HG03354 (cell line): ENCODE measurements at regions not wholly inside any gene's neighbourhood (a gene's known extent, or its start where the extent isn't known, plus 50 kb on each side); places are given as distances from the start of the nearest gene placed in this dataset.

Experiments
- ATAC-seq: cut with Tn5 transposase; IDR thresholded peaks from one replicate; pipeline ENCODE4 v1.9.1; 2021; ENCODE audit warnings: mild to moderate bottlenecking; ENCODE audit not compliant: unreplicated experiment, poor library complexity, severe bottlenecking

DNA sequence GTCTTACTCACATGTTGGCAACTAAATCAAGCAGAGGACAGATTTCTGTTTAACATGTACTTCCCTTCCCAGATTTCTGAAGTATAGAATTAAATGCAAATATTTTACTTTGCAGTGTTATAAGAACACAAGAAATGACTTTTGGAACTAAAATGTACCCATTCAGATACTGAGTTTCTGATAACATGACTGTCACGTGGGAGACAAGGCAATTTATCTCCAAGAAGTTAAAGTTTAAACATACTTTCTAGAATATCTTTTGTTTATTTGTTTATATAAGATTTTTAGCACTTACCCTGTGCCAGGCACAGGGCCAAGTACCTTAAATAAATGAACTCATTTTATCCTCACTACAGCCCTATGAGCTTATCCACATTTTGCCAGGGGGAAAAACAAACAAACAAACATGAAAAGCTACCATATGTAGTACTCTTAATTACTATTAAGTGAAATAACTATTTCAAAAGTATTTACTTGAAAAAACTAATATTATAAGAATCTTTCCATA lies 807.1 kb upstream of the KCND2 start:
- no peak for ATAC-seq

- ATAC-seq: no peak
Measured at GRCh38 chr7:119472408-119473038, 800.5 kb upstream of the KCND2 start.

- ATAC-seq: peak; percentile 94
Measured at GRCh38 chr7:119482209-119482608, 790.8 kb upstream of the KCND2 start.

GRCh38 chr7:119482671-119483070 lies 790.3 kb upstream of the KCND2 start:
- no peak for ATAC-seq

GRCh38 chr7:119483364-119483763 lies 789.6 kb upstream of the KCND2 start:
- ATAC-seq: no peak

- ATAC-seq: no peak
Measured at GRCh38 chr7:119514326-119514725, 758.6 kb upstream of the KCND2 start.

DNA sequence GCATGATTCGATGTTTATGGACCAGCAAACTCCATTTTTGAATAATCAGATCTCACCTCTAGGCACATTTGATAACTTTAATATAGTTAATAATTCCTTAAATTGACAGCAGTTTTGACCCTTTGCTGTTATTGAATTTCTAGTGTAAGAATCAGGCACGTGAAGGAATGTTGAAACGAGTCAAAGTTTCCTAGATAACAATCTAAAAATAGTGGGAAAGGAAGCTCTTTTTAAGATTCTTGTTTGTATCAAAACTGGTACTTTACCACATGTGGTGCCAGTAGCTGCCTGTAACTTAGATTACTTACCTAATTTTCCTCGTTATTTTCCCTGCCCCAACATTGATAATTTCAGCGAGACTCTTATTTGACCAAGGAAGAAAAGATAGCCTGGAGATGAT lies 757.8 kb upstream of the KCND2 start:
- ATAC-seq: no peak

DNA sequence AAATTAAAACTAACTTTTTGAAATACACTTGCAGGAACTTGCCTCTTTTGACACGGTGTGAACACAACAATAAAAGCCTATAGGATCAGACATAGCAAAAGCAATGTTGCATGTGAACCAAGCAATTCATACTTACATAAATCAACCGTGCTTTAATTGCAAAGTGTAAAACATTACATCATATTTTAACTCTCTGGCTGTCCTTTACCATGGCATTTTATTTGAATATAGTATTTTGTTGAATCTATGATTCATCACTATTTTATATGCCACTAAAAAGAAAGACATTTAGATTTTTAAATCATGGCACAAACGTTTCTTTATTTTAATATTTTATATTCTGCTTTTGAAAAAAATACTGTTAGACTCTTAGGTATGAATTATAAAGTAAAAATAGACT lies 757.0 kb upstream of the KCND2 start:
- no peak for ATAC-seq

GRCh38 chr7:119522263-119522662 lies 750.7 kb upstream of the KCND2 start:
- ATAC-seq: no peak

DNA sequence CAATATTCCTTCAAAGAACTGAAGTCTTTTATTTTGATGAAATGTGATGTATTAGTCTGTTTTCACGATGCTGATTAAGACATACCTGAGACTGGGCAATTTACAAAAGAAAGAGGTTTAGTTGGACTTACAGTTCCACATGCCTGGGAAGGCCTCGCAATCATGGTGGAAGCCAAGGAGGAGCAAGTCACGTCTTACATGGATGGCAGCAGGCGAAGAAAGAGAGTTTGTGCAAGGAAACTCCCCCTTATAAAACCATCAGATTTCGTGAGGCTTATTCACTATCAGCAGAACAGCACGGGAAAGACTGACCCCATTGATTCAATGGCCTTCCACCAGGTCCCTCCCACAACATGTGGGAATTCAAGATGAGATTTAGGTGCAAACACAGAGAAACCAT lies 750.3 kb upstream of the KCND2 start:
- ATAC-seq: no peak

- ATAC-seq: no peak
Measured at GRCh38 chr7:119545118-119545517, 727.9 kb upstream of the KCND2 start.

DNA sequence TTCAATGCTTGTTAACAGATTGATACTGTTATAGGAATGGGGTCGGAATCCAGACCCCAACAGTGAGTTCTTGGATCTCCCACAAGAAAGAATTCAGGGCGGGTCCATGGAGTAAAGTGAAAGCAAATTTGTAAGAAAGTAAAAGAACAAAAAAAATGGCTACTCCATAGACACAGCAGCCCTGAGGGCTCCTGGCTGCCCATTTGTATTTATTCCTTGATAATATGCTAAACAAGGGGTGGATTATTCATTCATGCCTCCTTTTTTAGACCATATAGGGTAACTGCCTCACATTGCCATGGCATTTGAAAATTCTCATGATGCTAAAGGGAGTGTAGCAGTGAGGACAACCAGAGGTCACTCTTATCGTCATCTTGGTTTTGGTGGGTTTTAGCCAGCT lies 717.2 kb upstream of the KCND2 start:
- no peak for ATAC-seq

DNA sequence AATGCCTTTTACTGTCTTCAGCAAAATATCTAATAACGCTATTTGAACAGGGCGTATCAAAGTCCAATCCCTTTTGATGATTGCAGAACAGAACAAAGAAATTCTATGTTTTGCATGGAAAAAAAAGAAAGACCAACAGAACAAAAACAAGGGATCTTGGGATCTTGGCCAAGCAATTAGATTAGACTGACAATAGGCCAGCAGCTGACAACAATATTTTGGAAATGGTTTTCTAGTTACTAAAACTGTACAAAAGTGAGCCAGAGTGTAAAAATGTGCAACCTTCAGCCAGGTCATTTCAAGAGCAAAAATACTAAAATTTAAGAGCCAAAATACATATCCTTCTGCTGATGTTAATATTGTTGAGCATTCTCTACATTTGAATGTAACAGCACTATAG lies 716.5 kb upstream of the KCND2 start:
- ATAC-seq: no peak

- no peak for ATAC-seq
Measured at GRCh38 chr7:119561751-119562150, 711.2 kb upstream of the KCND2 start.

DNA sequence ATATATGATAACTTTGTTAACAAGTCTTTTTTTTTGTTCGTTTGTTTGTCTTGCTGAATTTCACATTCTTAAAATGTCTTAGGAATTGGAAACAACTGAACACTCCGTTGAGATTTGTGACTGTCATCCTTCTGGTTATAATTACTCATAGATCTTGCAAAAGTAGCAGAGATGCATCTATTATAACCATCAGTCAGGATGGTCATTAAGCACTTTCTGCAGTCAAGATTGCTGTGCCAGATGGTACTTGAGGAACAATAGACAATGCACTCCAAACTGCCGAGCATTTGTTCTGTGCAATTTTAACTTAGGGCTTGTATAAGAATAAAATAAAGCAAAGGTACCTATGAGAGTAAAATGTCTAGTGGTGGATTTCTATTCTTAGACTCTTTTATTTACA lies 710.1 kb upstream of the KCND2 start:
- ATAC-seq: no peak

DNA sequence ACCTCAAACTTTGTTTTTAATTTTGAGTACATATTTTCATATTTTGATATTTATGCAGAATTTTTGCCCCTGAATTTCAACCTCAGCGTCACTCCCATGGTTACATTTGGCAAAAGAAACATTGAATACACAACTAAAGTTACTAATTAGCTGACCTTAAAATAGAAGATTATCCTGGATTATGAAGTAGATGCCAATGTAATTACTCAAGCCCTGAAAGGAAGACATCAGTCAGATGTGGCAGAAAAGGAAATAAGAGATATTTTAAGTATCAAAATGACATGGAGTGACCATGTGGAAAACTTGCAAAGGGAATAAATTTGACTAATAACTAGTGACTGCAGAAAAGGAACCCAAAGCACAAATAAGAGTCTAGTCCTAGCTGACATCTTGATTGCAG lies 701.3 kb upstream of the KCND2 start:
- no peak for ATAC-seq

DNA sequence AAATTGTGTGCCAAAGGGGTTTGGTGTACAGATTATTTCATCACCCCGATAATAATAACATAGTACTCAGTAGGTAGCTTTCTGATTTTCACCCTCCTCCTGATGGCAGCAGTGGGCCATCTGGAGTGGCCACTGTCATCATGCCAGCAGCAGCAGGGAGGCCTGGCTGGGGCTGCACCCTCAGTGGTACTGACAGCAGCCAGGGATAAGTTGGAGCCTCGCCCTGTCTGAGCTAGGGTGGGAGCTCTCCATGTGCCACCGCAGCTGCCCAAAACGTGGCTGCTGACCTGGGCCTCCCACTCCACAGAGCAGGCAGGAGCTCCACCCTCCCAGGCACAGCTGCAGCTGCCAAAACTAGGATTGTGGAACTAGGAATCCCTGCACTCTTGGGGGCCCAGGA lies 700.8 kb upstream of the KCND2 start:
- ATAC-seq: no peak

- no peak for ATAC-seq
Measured at GRCh38 chr7:119572541-119572940, 700.4 kb upstream of the KCND2 start.

- ATAC-seq: no peak
Measured at GRCh38 chr7:119578116-119578515, 694.9 kb upstream of the KCND2 start.

- no peak for ATAC-seq
Measured at GRCh38 chr7:119594956-119595355, 678.0 kb upstream of the KCND2 start.

DNA sequence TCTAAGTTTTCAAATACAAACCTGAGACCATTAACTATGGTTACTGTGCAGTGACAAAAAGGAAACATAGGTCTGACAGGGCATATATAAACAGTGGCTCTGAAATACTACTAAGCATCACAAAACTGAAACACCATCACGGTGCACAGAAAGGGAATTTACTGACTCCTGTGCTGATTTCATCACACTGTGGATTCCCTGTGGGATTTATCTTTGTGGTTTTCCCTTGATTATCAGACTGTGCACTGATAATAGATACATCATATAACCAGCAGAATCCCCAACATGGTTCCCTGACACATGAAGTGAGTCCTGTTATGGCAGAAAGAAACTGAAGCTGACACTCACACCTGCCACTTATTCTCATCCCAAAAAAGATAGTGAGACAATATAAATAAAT lies 676.3 kb upstream of the KCND2 start:
- no peak for ATAC-seq

- ATAC-seq: no peak
Measured at GRCh38 chr7:119606297-119606696, 666.7 kb upstream of the KCND2 start.
